ENCODE measurements at regions not wholly inside any gene's neighbourhood (a gene's known extent, or its start where the extent isn't known, plus 50 kb on each side); places are given as distances from the start of the nearest gene placed in this dataset.

- H2AFZ ChIP-seq (ENCODE audit: low read length): no peak overlapping the region
- no peaks in the 10 kb centered on the region for H3K79me1 ChIP-seq (ENCODE audit: low read depth, low read length)
- no peak overlapping the region for H2BK20ac ChIP-seq (ENCODE audit: low read length)
- H3K27me3 ChIP-seq (replicated peaks in 1 of 4; ENCODE audit: control insufficient read depth in 3 of 4, extremely low read depth in 1 of 4, insufficient read depth in 3 of 4, low read length in 3 of 4): no peaks in the 10 kb centered on the region
- no peak overlapping the region for H2AK5ac ChIP-seq (ENCODE audit: low read depth, low read length)
- no peak overlapping the region for H3K27ac ChIP-seq (ENCODE audit: low read depth, low read length)
- no peak overlapping the region for H3K56ac ChIP-seq (replicated peaks; ENCODE audit: insufficient read length, low read depth, low read length)
- FAIRE-seq (no peak), DNase-seq (ENCODE audit: low read depth in 1 of 2, low spot score in 2 of 2) (no peak)
- no peak overlapping the region for H4K5ac ChIP-seq (ENCODE audit: insufficient read length, low read depth, low read length)
- no peak overlapping the region for H3K23ac ChIP-seq (ENCODE audit: insufficient read length)
- H4K8ac ChIP-seq (ENCODE audit: extremely low read depth, insufficient read depth, low read length): no peak overlapping the region
- H2BK12ac ChIP-seq (ENCODE audit: low read depth, low read length): no peak overlapping the region
- no peak overlapping the region for H3K9ac ChIP-seq (replicated peaks in 1 of 4; ENCODE audit: extremely low read depth in 1 of 4, low read depth in 3 of 4, low read length in 3 of 4)
- no peaks in the 10 kb centered on the region for H3K9me3 ChIP-seq (ENCODE audit: insufficient read depth in 2 of 2, low read depth in 1 of 2, low read length in 1 of 2)
- no peaks in the 10 kb centered on the region for H3K36me3 ChIP-seq (ENCODE audit: control insufficient read depth in 2 of 4, insufficient read depth in 4 of 4, low read length in 3 of 4)
- no peak overlapping the region for H3K14ac ChIP-seq (ENCODE audit: insufficient read length)
- H2BK120ac ChIP-seq (replicated peaks; ENCODE audit: low read depth, low read length): no peak overlapping the region
- no peak overlapping the region for H2BK5ac ChIP-seq (ENCODE audit: low read depth, low read length)
- H3K4ac ChIP-seq (replicated peaks; ENCODE audit: insufficient read length, low read depth, low read length): no peak overlapping the region
- H3K18ac ChIP-seq (ENCODE audit: extremely low read depth, low read length): no peak overlapping the region
- H4K20me1 ChIP-seq (replicated peaks in 1 of 2; ENCODE audit: control insufficient read depth in 1 of 2, insufficient read depth in 2 of 2, low read length in 2 of 2): no peaks in the 10 kb centered on the region
- WGBS, 2 experiments (ENCODE audit: extremely low coverage in 1 of 2, insufficient coverage in 1 of 2, insufficient read length in 1 of 2, insufficient replicate concordance in 2 of 2, low coverage in 1 of 2, low lambda C conversion rate in 2 of 2, missing lambda C conversion rate in 1 of 2): 79% methylated on average over 6 of the region's 6 CpGs; no CpG with 5 or more reads in 1 of the 2 experiments
- no peak overlapping the region for H3K4me2 ChIP-seq (ENCODE audit: insufficient read depth in 1 of 2, low read depth in 2 of 2, low read length in 2 of 2)
- H2BK15ac ChIP-seq (ENCODE audit: low read length): no peak overlapping the region
- no peak overlapping the region for H3K4me3 ChIP-seq (ENCODE audit: extremely low read depth in 1 of 4, insufficient read depth in 2 of 4, low read depth in 3 of 4, low read length in 4 of 4)
- H4K91ac ChIP-seq (replicated peaks; ENCODE audit: insufficient read length, low read length): no peak overlapping the region
- POLR2A ChIA-PET (ENCODE audit: partially characterized antibody): no interaction called here
- H3K4me1 ChIP-seq (replicated peaks in 1 of 4; ENCODE audit: control insufficient read depth in 3 of 4, insufficient read depth in 4 of 4, low read length in 3 of 4): peaks cover 0 to 2% (median 2%) of the 10 kb centered on the region in 4 experiments; a peak in 2 of 7 replicates
- no peaks in the 10 kb centered on the region for H3K79me2 ChIP-seq (ENCODE audit: control insufficient read depth in 1 of 2, insufficient read depth in 2 of 2, low read length in 2 of 2)
- no peaks in the 10 kb centered on the region for H3K23me2 ChIP-seq (ENCODE audit: low read depth, low read length)
- CTCF ChIA-PET (ENCODE audit: partially characterized antibody): no interaction called here
Observed at GRCh38 chr1:81230983-81231728, 569.6 kb upstream of the ADGRL2 start.

Measured in H1 (cell line).